GM06990 (cell line): ENCODE measurements at regions not wholly inside any gene's neighbourhood (a gene's known extent, or its start where the extent isn't known, plus 50 kb on each side); places are given as distances from the start of the nearest gene placed in this dataset.

Source experiments
- DNase-seq: peaks from one replicate; pipeline ENCODE4 v3.0.0-alpha.2; 2011; ENCODE audit not compliant: insufficient read length; ENCODE audit errors: extremely low read depth
- H3K27me3 ChIP-seq: replicated peaks from 2 replicates; pipeline ENCODE4 v1.6.0; 2011; ENCODE audit warnings: low read length; ENCODE audit not compliant: control insufficient read depth, insufficient read depth
- H3K36me3 ChIP-seq: 2 replicates; pipeline ENCODE4 v1.5.1; 2011; ENCODE audit warnings: low read length; ENCODE audit not compliant: control insufficient read depth, insufficient read depth
- H3K4me3 ChIP-seq: replicated peaks from 2 replicates; pipeline ENCODE4 v1.5.1; 2011; ENCODE audit warnings: low read depth, mild to moderate bottlenecking, control low read depth, low read length
- CTCF ChIP-seq: IDR thresholded peaks from 2 replicates; pipeline ENCODE4 v1.5.1; 2011; ENCODE audit warnings: low read length, control low read depth, mild to moderate bottlenecking, inconsistent platforms; ENCODE audit not compliant: insufficient read depth, poor library complexity, severe bottlenecking

- no peak for TF ChIP-seq CTCF
- H3K27me3 ChIP-seq, result no peaks in the 10 kb centered on the region; the same call in none of the 2 replicates
- DNase-seq, result no peak
- H3K4me3 ChIP-seq, result no peak overlapping the region
- H3K36me3 ChIP-seq, result no peaks in the 10 kb centered on the region
Measured at GRCh38 chr5:56470007-56470406, 236.9 kb upstream of the ANKRD55 start.

- Histone ChIP-seq H3K27me3 (peaks cover 2% of the 10 kb centered on the region), H3K4me3 (no peak overlapping the region), H3K36me3 (no peaks in the 10 kb centered on the region)
- DNase-seq, result no peak
- no peak for TF ChIP-seq CTCF
Measured at GRCh38 chr5:56468277-56468676, 235.1 kb upstream of the ANKRD55 start.

GRCh38 chr5:56467176-56467717, 234.1 kb upstream of the ANKRD55 start:
- Histone ChIP-seq H3K27me3 (peaks cover 2% of the 10 kb centered on the region), H3K4me3 (no peak overlapping the region), H3K36me3 (no peaks in the 10 kb centered on the region)
- no peak for DNase-seq
- TF ChIP-seq CTCF, result no peak

- no peak for DNase-seq
Measured at GRCh38 chr5:56466136-56466816, 233.1 kb upstream of the ANKRD55 start.

GRCh38 chr5:56465769-56466135, 232.6 kb upstream of the ANKRD55 start:
- no peak for DNase-seq
- H3K36me3 ChIP-seq, result no peaks in the 10 kb centered on the region

More at GRCh38 chr5:56466136-56466816, 233.1 kb upstream of the ANKRD55 start:
- no peak for TF ChIP-seq CTCF
- no peaks in the 10 kb centered on the region for H3K36me3 ChIP-seq
- H3K4me3 ChIP-seq, result no peak overlapping the region
- H3K27me3 ChIP-seq, result peaks cover 2% of the 10 kb centered on the region

More at GRCh38 chr5:56465769-56466135, 232.6 kb upstream of the ANKRD55 start:
- no peak for TF ChIP-seq CTCF
- Histone ChIP-seq H3K27me3 (peaks cover 2% of the 10 kb centered on the region), H3K4me3 (no peak overlapping the region)
